ENCODE measurements at regions not wholly inside any gene's neighbourhood (a gene's known extent, or its start where the extent isn't known, plus 50 kb on each side); places are given as distances from the start of the nearest gene placed in this dataset.

DNA sequence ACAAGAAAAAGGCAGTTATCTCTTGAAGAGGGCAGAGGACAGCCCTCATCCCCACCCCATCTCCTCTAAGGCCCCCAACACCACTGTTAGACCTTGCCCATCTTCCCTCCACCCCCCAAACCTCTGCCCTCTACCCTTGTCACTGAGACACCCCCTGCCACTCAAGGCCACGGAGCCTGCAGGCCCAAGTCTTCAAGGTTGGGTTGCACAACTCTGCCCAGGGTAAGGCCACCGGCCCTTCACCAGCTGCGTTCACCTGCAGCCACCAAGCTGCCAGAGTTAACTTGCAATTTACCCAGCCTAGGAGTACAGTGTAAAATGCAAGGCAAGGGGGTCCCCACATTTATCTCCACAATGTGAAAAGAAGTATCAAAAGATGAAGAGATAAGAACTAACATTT lies 128.7 kb upstream of the PKDCC start:
- DNase-seq (ENCODE audit: low read depth): no peak
- TF ChIP-seq, protein P1, sequence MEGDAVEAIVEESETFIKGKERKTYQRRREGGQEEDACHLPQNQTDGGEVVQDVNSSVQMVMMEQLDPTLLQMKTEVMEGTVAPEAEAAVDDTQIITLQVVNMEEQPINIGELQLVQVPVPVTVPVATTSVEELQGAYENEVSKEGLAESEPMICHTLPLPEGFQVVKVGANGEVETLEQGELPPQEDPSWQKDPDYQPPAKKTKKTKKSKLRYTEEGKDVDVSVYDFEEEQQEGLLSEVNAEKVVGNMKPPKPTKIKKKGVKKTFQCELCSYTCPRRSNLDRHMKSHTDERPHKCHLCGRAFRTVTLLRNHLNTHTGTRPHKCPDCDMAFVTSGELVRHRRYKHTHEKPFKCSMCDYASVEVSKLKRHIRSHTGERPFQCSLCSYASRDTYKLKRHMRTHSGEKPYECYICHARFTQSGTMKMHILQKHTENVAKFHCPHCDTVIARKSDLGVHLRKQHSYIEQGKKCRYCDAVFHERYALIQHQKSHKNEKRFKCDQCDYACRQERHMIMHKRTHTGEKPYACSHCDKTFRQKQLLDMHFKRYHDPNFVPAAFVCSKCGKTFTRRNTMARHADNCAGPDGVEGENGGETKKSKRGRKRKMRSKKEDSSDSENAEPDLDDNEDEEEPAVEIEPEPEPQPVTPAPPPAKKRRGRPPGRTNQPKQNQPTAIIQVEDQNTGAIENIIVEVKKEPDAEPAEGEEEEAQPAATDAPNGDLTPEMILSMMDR (conservative IDR thresholded peaks at IDR 0.05; ENCODE audit: control insufficient read depth, insufficient read depth, low read depth, low read length): no peak
- H3K4me3 ChIP-seq (ENCODE audit: control insufficient read depth, low read depth, low read length): no peak overlapping the region

DNA sequence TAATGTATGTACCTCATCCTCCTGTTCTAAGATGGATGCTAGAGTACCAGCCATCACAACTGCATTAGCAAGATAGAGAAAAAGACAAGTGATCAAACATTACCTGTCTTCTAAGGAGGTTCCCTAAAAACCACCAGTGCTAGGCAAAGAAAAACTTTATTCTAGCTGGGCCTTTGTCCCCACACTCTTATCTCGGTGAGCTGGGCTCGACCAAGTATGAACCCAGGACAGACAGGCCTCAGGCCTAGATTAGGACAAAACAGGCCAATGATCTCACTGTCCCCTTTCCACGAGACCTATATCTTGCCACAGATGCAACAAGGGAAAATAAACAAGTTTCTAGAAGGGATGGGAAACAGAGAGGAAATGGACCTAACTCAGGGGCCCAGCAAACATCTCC lies 127.6 kb upstream of the PKDCC start:
- DNase-seq (ENCODE audit: low read depth): no peak
- H3K4me3 ChIP-seq (ENCODE audit: control insufficient read depth, low read depth, low read length): no peak overlapping the region
- TF ChIP-seq, protein P1 (conservative IDR thresholded peaks at IDR 0.05; ENCODE audit: control insufficient read depth, insufficient read depth, low read depth, low read length): no peak

DNA sequence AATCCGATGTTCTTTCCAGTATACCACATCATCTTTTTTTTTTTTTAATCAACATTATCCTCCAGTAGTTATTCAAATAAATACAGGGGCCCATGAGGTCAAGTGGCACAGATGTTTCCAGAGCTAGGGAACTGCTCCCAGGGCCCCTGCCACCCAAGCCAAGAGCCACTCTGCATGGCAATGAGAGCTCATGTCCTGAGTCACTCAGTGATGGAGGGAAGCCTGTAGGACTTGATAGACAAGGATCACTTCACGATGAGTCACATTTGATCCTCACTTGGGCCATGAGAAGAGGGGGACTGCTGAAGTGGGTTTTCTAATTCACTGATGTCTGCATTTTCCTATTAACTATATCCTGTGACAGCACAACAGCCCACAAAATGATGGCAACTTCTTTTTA lies 127.0 kb upstream of the PKDCC start:
- no peak for DNase-seq (ENCODE audit: low read depth)
- TF ChIP-seq, protein P1 (conservative IDR thresholded peaks at IDR 0.05; ENCODE audit: control insufficient read depth, insufficient read depth, low read depth, low read length): no peak
- no peak overlapping the region for H3K4me3 ChIP-seq (ENCODE audit: control insufficient read depth, low read depth, low read length)

DNA sequence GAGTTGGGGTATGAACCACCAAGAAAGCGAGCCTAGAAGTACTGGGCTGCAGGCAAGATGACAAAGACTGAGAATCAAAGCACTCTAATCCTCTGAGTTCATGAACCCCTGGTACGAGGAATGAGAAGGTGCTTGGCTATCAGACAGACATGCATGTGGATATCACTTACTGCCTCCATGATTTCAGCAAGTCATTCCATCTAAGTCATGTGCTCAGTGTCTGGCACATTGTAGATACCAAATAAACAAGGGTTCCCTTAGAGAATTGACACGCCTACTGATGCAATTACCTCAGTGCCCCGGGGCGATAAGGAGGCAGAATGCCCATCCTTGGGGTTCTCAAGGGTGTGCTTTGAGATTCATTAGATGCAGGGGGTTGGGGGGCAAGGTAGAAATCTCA lies 125.6 kb upstream of the PKDCC start:
- no peak overlapping the region for H3K4me3 ChIP-seq (ENCODE audit: control insufficient read depth, low read depth, low read length)
- TF ChIP-seq, protein P1 (conservative IDR thresholded peaks at IDR 0.05; ENCODE audit: control insufficient read depth, insufficient read depth, low read depth, low read length): no peak
- DNase-seq (ENCODE audit: low read depth): peak; percentile 31

DNA sequence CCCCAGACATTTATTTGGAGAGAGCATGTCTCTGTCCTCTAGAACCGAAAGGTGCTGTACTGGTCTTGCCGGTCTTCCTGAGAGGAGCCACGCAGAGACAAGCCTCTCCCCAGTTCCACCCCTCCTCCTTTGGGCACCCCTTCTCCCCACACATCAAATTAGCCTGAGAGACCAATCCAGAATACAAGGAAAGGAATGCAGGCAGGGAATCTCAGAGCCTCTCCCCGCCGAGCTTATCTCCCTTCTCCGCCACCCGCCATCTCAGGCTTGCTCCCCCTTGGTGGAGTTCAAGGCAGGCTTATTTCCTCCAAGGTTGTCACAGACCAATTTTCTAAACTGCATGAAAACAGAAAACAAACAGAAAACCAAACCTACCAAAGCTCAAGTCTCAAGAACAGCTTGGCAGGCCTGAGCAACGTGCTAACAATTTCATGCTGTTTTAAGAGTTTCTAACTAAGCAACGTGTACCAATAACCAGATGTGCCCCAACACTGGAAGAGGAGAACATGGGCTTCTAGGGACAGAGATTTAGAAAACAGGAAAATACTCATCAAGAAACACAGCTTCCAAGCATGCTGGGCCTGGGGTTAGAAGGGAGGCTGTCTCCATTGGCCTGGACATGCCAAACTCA lies 124.5 kb upstream of the PKDCC start:
- TF ChIP-seq, protein P1 (conservative IDR thresholded peaks at IDR 0.05; ENCODE audit: control insufficient read depth, insufficient read depth, low read depth, low read length): no peak
- no peak for DNase-seq (ENCODE audit: low read depth)
- H3K4me3 ChIP-seq (ENCODE audit: control insufficient read depth, low read depth, low read length): no peak overlapping the region

DNA sequence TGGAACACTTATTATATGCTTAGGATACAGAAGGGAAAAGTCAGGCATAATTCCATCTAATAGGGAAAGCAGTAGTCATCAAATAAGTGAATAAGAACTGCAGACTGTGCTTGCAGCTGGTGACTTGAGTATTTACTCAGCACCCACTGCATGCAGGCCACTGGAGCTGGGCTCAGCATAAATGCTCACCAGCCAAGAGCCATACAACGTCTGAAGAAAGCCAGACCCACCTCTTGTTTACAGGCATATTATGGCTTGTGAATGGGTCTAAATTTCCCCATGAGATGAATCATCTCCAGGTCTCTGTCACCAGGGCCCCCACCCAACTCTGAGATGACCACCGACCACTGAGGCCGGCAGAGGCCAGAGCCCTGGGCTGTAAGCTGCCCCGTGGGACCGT lies 123.8 kb upstream of the PKDCC start:
- DNase-seq (ENCODE audit: low read depth): no peak
- no peak overlapping the region for H3K4me3 ChIP-seq (ENCODE audit: control insufficient read depth, low read depth, low read length)
- TF ChIP-seq, protein P1 (conservative IDR thresholded peaks at IDR 0.05; ENCODE audit: control insufficient read depth, insufficient read depth, low read depth, low read length): no peak

All from fibroblast of mammary gland (primary cell).